MCF 10A (cell line): ENCODE measurements at regions not wholly inside any gene's neighbourhood (a gene's known extent, or its start where the extent isn't known, plus 50 kb on each side); places are given as distances from the start of the nearest gene placed in this dataset.
"Not testable (repeated sequence)": the region's sequence is repeated elsewhere in the genome, so short reads cannot be mapped to it uniquely, and the experiment has no call there.

Experiments used
- BruUV-seq: library from RNA; stranded (reverse); fragments of 400-500 nt; replicated peaks from 2 replicates; lab custom pipeline; 2021; lab: Mats Ljungman, UMichigan
- CTCF ChIA-PET: fragments of 300-600 bp; sonication (Branson Sonifier 250); formaldehyde crosslinking; extraction: SDS; loops from one replicate; lab custom pipeline; 2021; ENCODE audit warnings: antibody characterized with exemption, inconsistent platforms; lab: Yijun Ruan, JAX
- POLR2A ChIA-PET: fragments of 300-600, 350-650 bp; sonication (Branson Sonifier 250); formaldehyde crosslinking; extraction: SDS; loops from one replicate; lab custom pipeline; 2020; ENCODE audit warnings: antibody characterized with exemption, inconsistent platforms; lab: Yijun Ruan, JAX
- DNase-seq: peaks from one replicate; pipeline ENCODE4 v3.0.0-alpha.2; 2018; ENCODE audit not compliant: unreplicated experiment
- H3K27ac Mint-ChIP-seq: one replicate; pipeline ENCODE4 v1.8.0; 2022; ENCODE audit warnings: mild to moderate bottlenecking, low read depth, mixed read lengths; ENCODE audit not compliant: unreplicated experiment
- H3K27me3 Mint-ChIP-seq: one replicate; pipeline ENCODE4 v1.8.0; 2022; ENCODE audit warnings: mixed read lengths; ENCODE audit not compliant: insufficient read depth, unreplicated experiment
- H3K36me3 Mint-ChIP-seq: one replicate; pipeline ENCODE4 v1.8.0; 2022; ENCODE audit warnings: mild to moderate bottlenecking, moderate library complexity, mixed read lengths; ENCODE audit not compliant: insufficient read depth, unreplicated experiment
- H3K4me1 Mint-ChIP-seq: one replicate; pipeline ENCODE4 v1.8.0; 2022; ENCODE audit warnings: mixed read lengths; ENCODE audit not compliant: insufficient read depth, unreplicated experiment
- H3K4me3 Mint-ChIP-seq: one replicate; pipeline ENCODE4 v1.8.0; 2022; ENCODE audit warnings: mild to moderate bottlenecking, moderate library complexity, mixed read lengths; ENCODE audit not compliant: unreplicated experiment
- H3K9me3 Mint-ChIP-seq: one replicate; pipeline ENCODE4 v1.8.0; 2022; ENCODE audit warnings: mixed read lengths; ENCODE audit not compliant: unreplicated experiment
- CTCF ChIP-seq: fragments of 200-600 bp; IDR thresholded peaks from one replicate; pipeline ENCODE4 v1.8.0; 2022; ENCODE audit warnings: antibody characterized with exemption, mild to moderate bottlenecking; ENCODE audit not compliant: unreplicated experiment
- intact Hi-C: fragments of 100-400 bp; cut with micrococcal nuclease; formaldehyde crosslinking; loops from 2 replicates; pipeline ENCODE4 v1.14.1; 2022

GRCh38 chr1:163585796-163586195 lies 264.0 kb downstream of the NUF2 start:
- CTCF ChIA-PET: no interaction called here
- H3K36me3 Mint-ChIP-seq: no peaks in the 10 kb centered on the region
- DNase-seq: no peak

GRCh38 chr1:163588796-163589195 lies 267.0 kb downstream of the NUF2 start:
- Mint-ChIP-seq H3K4me1 (no peaks in the 10 kb centered on the region), H3K36me3 (no peaks in the 10 kb centered on the region), H3K27ac (no peak overlapping the region), H3K9me3 (peaks cover 16% of the 10 kb centered on the region), H3K27me3 (no peaks in the 10 kb centered on the region), H3K4me3 (no peak overlapping the region)
- no peak for TF ChIP-seq CTCF
- DNase-seq: no peak
- ChIA-PET CTCF (no interaction called here), POLR2A (no interaction called here)
- BruUV-seq: no TSS peak
- intact Hi-C loops: no loop called here

More at GRCh38 chr1:163585796-163586195, 264.0 kb downstream of the NUF2 start:
- Mint-ChIP-seq H3K27me3 (no peaks in the 10 kb centered on the region), H3K4me1 (no peaks in the 10 kb centered on the region), H3K27ac (no peak overlapping the region), H3K9me3 (no peaks in the 10 kb centered on the region), H3K4me3 (no peak overlapping the region)
- TF ChIP-seq CTCF: no peak
- BruUV-seq: no TSS peak
- intact Hi-C loops: no loop called here
- POLR2A ChIA-PET: no interaction called here

GRCh38 chr1:163589735-163590134 lies 268.0 kb downstream of the NUF2 start:
- POLR2A ChIA-PET: interaction anchor here (0.6 kb wide), 1 partner anchor 1290 kb away, joined by 3 read pairs; no protein-coding TSS in a partner anchor
- no peak for TF ChIP-seq CTCF

GRCh38 chr1:163591131-163591530 lies 269.4 kb downstream of the NUF2 start:
- DNase-seq, POLR2A ChIA-PET, H3K27ac Mint-ChIP-seq, H3K27me3 Mint-ChIP-seq, H3K36me3 Mint-ChIP-seq, CTCF ChIA-PET, H3K4me3 Mint-ChIP-seq, BruUV-seq, intact Hi-C loops, H3K4me1 Mint-ChIP-seq: not testable (repeated sequence)
- H3K9me3 Mint-ChIP-seq: peaks cover 16% of the 10 kb centered on the region

More at GRCh38 chr1:163589735-163590134, 268.0 kb downstream of the NUF2 start:
- Mint-ChIP-seq H3K9me3 (peaks cover 16% of the 10 kb centered on the region), H3K36me3 (no peaks in the 10 kb centered on the region), H3K4me1 (no peaks in the 10 kb centered on the region), H3K4me3 (no peak overlapping the region), H3K27ac (no peak overlapping the region), H3K27me3 (no peaks in the 10 kb centered on the region)
- CTCF ChIA-PET: interaction anchor here (0.8 kb wide), 1 partner anchor 1484 kb away, joined by 3 read pairs; no protein-coding TSS in a partner anchor
- intact Hi-C loops: no loop called here
- BruUV-seq: no TSS peak
- no peak for DNase-seq

GRCh38 chr1:163592623-163593022 lies 270.9 kb downstream of the NUF2 start:
- H3K27ac Mint-ChIP-seq, BruUV-seq, H3K4me1 Mint-ChIP-seq, CTCF ChIA-PET, intact Hi-C loops, H3K36me3 Mint-ChIP-seq, H3K27me3 Mint-ChIP-seq, H3K4me3 Mint-ChIP-seq, DNase-seq, POLR2A ChIA-PET: not testable (repeated sequence)
- H3K9me3 Mint-ChIP-seq: peaks cover 16% of the 10 kb centered on the region

- H3K27ac Mint-ChIP-seq, H3K27me3 Mint-ChIP-seq, H3K4me3 Mint-ChIP-seq, BruUV-seq, H3K36me3 Mint-ChIP-seq, H3K4me1 Mint-ChIP-seq, intact Hi-C loops, CTCF ChIA-PET, DNase-seq, POLR2A ChIA-PET: not testable (repeated sequence)
- peaks cover 23% of the 10 kb centered on the region for H3K9me3 Mint-ChIP-seq
Measured at GRCh38 chr1:163596106-163596505, 274.4 kb downstream of the NUF2 start.
